ENCODE measurements at regions not wholly inside any gene's neighbourhood (a gene's known extent, or its start where the extent isn't known, plus 50 kb on each side); places are given as distances from the start of the nearest gene placed in this dataset.

- no peaks in the 10 kb centered on the region for H3K27me3 ChIP-seq (ENCODE audit: control insufficient read depth, insufficient read depth, low read length)
- no peak overlapping the region for H3K27ac ChIP-seq (ENCODE audit: low read depth, low read length)
- no peaks in the 10 kb centered on the region for H3K4me1 ChIP-seq (ENCODE audit: control insufficient read depth, insufficient read depth, low read length)
- no peaks in the 10 kb centered on the region for H3K36me3 ChIP-seq (ENCODE audit: control insufficient read depth, insufficient read depth, low read length)
- no peak overlapping the region for H3K4me3 ChIP-seq (ENCODE audit: low read length)
- H3K9ac ChIP-seq (ENCODE audit: low read length), result no peak overlapping the region
Measured at GRCh38 chr11:91755951-91756707, 468.5 kb upstream of the FAT3 start.

- Histone ChIP-seq H3K36me3 (ENCODE audit: control insufficient read depth, insufficient read depth, low read length) (no peaks in the 10 kb centered on the region), H3K27me3 (ENCODE audit: control insufficient read depth, insufficient read depth, low read length) (no peaks in the 10 kb centered on the region), H3K4me3 (ENCODE audit: low read length) (no peak overlapping the region), H3K4me1 (ENCODE audit: control insufficient read depth, insufficient read depth, low read length) (no peaks in the 10 kb centered on the region), H3K9ac (ENCODE audit: low read length) (no peak overlapping the region), H3K27ac (ENCODE audit: low read depth, low read length) (no peak overlapping the region)
Measured at GRCh38 chr11:91755526-91755925, 469.1 kb upstream of the FAT3 start.

- H3K36me3 ChIP-seq (ENCODE audit: control insufficient read depth, insufficient read depth, low read length), result no peaks in the 10 kb centered on the region
- no peaks in the 10 kb centered on the region for H3K27me3 ChIP-seq (ENCODE audit: control insufficient read depth, insufficient read depth, low read length)
- H3K9ac ChIP-seq (ENCODE audit: low read length), result no peak overlapping the region
- H3K27ac ChIP-seq (ENCODE audit: low read depth, low read length), result no peak overlapping the region
- no peak overlapping the region for H3K4me3 ChIP-seq (ENCODE audit: low read length)
- H3K4me1 ChIP-seq (ENCODE audit: control insufficient read depth, insufficient read depth, low read length), result no peaks in the 10 kb centered on the region
Measured at GRCh38 chr11:91749251-91749650, 475.4 kb upstream of the FAT3 start.

GRCh38 chr11:91742155-91742554 lies 482.5 kb upstream of the FAT3 start:
- Histone ChIP-seq H3K9ac (ENCODE audit: low read length) (no peak overlapping the region), H3K27ac (ENCODE audit: low read depth, low read length) (no peak overlapping the region), H3K36me3 (ENCODE audit: control insufficient read depth, insufficient read depth, low read length) (no peaks in the 10 kb centered on the region), H3K4me3 (ENCODE audit: low read length) (no peak overlapping the region), H3K27me3 (ENCODE audit: control insufficient read depth, insufficient read depth, low read length) (no peaks in the 10 kb centered on the region), H3K4me1 (ENCODE audit: control insufficient read depth, insufficient read depth, low read length) (no peaks in the 10 kb centered on the region)

- Histone ChIP-seq H3K4me3 (ENCODE audit: low read length) (no peak overlapping the region), H3K36me3 (ENCODE audit: control insufficient read depth, insufficient read depth, low read length) (no peaks in the 10 kb centered on the region), H3K4me1 (ENCODE audit: control insufficient read depth, insufficient read depth, low read length) (no peaks in the 10 kb centered on the region), H3K27me3 (ENCODE audit: control insufficient read depth, insufficient read depth, low read length) (no peaks in the 10 kb centered on the region), H3K9ac (ENCODE audit: low read length) (no peak overlapping the region), H3K27ac (ENCODE audit: low read depth, low read length) (no peak overlapping the region)
Measured at GRCh38 chr11:91731051-91731450, 493.6 kb upstream of the FAT3 start.

GRCh38 chr11:91730620-91731019 lies 494.0 kb upstream of the FAT3 start:
- H3K9ac ChIP-seq (ENCODE audit: low read length), result no peak overlapping the region
- no peaks in the 10 kb centered on the region for H3K27me3 ChIP-seq (ENCODE audit: control insufficient read depth, insufficient read depth, low read length)

GRCh38 chr11:91730057-91730456 lies 494.6 kb upstream of the FAT3 start:
- Histone ChIP-seq H3K9ac (ENCODE audit: low read length) (no peak overlapping the region), H3K36me3 (ENCODE audit: control insufficient read depth, insufficient read depth, low read length) (no peaks in the 10 kb centered on the region), H3K4me3 (ENCODE audit: low read length) (no peak overlapping the region), H3K27me3 (ENCODE audit: control insufficient read depth, insufficient read depth, low read length) (no peaks in the 10 kb centered on the region), H3K27ac (ENCODE audit: low read depth, low read length) (no peak overlapping the region), H3K4me1 (ENCODE audit: control insufficient read depth, insufficient read depth, low read length) (no peaks in the 10 kb centered on the region)

More at GRCh38 chr11:91730620-91731019, 494.0 kb upstream of the FAT3 start:
- H3K27ac ChIP-seq (ENCODE audit: low read depth, low read length), result no peak overlapping the region
- no peak overlapping the region for H3K4me3 ChIP-seq (ENCODE audit: low read length)
- H3K36me3 ChIP-seq (ENCODE audit: control insufficient read depth, insufficient read depth, low read length), result no peaks in the 10 kb centered on the region
- no peaks in the 10 kb centered on the region for H3K4me1 ChIP-seq (ENCODE audit: control insufficient read depth, insufficient read depth, low read length)

- H3K4me3 ChIP-seq (ENCODE audit: low read length), result no peak overlapping the region
- no peak overlapping the region for H3K9ac ChIP-seq (ENCODE audit: low read length)
- H3K36me3 ChIP-seq (ENCODE audit: control insufficient read depth, insufficient read depth, low read length), result no peaks in the 10 kb centered on the region
- no peak overlapping the region for H3K27ac ChIP-seq (ENCODE audit: low read depth, low read length)
- no peaks in the 10 kb centered on the region for H3K4me1 ChIP-seq (ENCODE audit: control insufficient read depth, insufficient read depth, low read length)
- H3K27me3 ChIP-seq (ENCODE audit: control insufficient read depth, insufficient read depth, low read length), result no peaks in the 10 kb centered on the region
Measured at GRCh38 chr11:91717169-91717568, 507.4 kb upstream of the FAT3 start.

- no peaks in the 10 kb centered on the region for H3K36me3 ChIP-seq (ENCODE audit: control insufficient read depth, insufficient read depth, low read length)
- no peak overlapping the region for H3K27ac ChIP-seq (ENCODE audit: low read depth, low read length)
- H3K27me3 ChIP-seq (ENCODE audit: control insufficient read depth, insufficient read depth, low read length), result no peaks in the 10 kb centered on the region
- H3K9ac ChIP-seq (ENCODE audit: low read length), result no peak overlapping the region
- no peaks in the 10 kb centered on the region for H3K4me1 ChIP-seq (ENCODE audit: control insufficient read depth, insufficient read depth, low read length)
- H3K4me3 ChIP-seq (ENCODE audit: low read length), result no peak overlapping the region
Measured at GRCh38 chr11:91707652-91708482, 516.8 kb upstream of the FAT3 start.

GRCh38 chr11:91703042-91703441 lies 521.6 kb upstream of the FAT3 start:
- Histone ChIP-seq H3K36me3 (ENCODE audit: control insufficient read depth, insufficient read depth, low read length) (no peaks in the 10 kb centered on the region), H3K4me3 (ENCODE audit: low read length) (no peak overlapping the region), H3K4me1 (ENCODE audit: control insufficient read depth, insufficient read depth, low read length) (no peaks in the 10 kb centered on the region), H3K9ac (ENCODE audit: low read length) (no peak overlapping the region), H3K27ac (ENCODE audit: low read depth, low read length) (no peak overlapping the region), H3K27me3 (ENCODE audit: control insufficient read depth, insufficient read depth, low read length) (no peaks in the 10 kb centered on the region)

GRCh38 chr11:91700854-91701253 lies 523.8 kb upstream of the FAT3 start:
- Histone ChIP-seq H3K36me3 (ENCODE audit: control insufficient read depth, insufficient read depth, low read length) (no peaks in the 10 kb centered on the region), H3K27ac (ENCODE audit: low read depth, low read length) (no peak overlapping the region), H3K4me1 (ENCODE audit: control insufficient read depth, insufficient read depth, low read length) (no peaks in the 10 kb centered on the region), H3K9ac (ENCODE audit: low read length) (no peak overlapping the region), H3K4me3 (ENCODE audit: low read length) (no peak overlapping the region), H3K27me3 (ENCODE audit: control insufficient read depth, insufficient read depth, low read length) (no peaks in the 10 kb centered on the region)

GRCh38 chr11:91698845-91699244 lies 525.8 kb upstream of the FAT3 start:
- Histone ChIP-seq H3K36me3 (ENCODE audit: control insufficient read depth, insufficient read depth, low read length) (no peaks in the 10 kb centered on the region), H3K4me3 (ENCODE audit: low read length) (no peak overlapping the region), H3K27me3 (ENCODE audit: control insufficient read depth, insufficient read depth, low read length) (no peaks in the 10 kb centered on the region), H3K27ac (ENCODE audit: low read depth, low read length) (no peak overlapping the region), H3K9ac (ENCODE audit: low read length) (no peak overlapping the region), H3K4me1 (ENCODE audit: control insufficient read depth, insufficient read depth, low read length) (no peaks in the 10 kb centered on the region)

All from rectal smooth muscle tissue (tissue), 1 donor.